ENCODE measurements at regions not wholly inside any gene's neighbourhood (a gene's known extent, or its start where the extent isn't known, plus 50 kb on each side); places are given as distances from the start of the nearest gene placed in this dataset.
"Not testable (repeated sequence)": the region's sequence is repeated elsewhere in the genome, so short reads cannot be mapped to it uniquely, and the experiment has no call there.

- Mint-ChIP-seq H3K4me3 (ENCODE audit: unreplicated experiment) (no peak overlapping the region), H3K9me3 (ENCODE audit: unreplicated experiment) (peaks cover 29% of the 10 kb centered on the region), H3K27me3 (ENCODE audit: unreplicated experiment) (no peaks in the 10 kb centered on the region), H3K27ac (ENCODE audit: unreplicated experiment) (no peak overlapping the region), H3K36me3 (ENCODE audit: unreplicated experiment) (no peaks in the 10 kb centered on the region), H3K4me1 (ENCODE audit: unreplicated experiment) (no peaks in the 10 kb centered on the region)
- no peak for DNase-seq (ENCODE audit: extremely low spot score, unreplicated experiment)
- no peak for TF ChIP-seq CTCF (IDR thresholded peaks at IDR 0.05)
Observed at GRCh38 chr6:86744048-86744447, 193.3 kb upstream of the HTR1E start.

GRCh38 chr6:86738078-86738477 is 199.2 kb upstream of the HTR1E start:
- no peak for DNase-seq (ENCODE audit: extremely low spot score, unreplicated experiment)
- no peak for TF ChIP-seq CTCF (IDR thresholded peaks at IDR 0.05)

GRCh38 chr6:86731631-86732030 is 205.7 kb upstream of the HTR1E start:
- H3K9me3 Mint-ChIP-seq (ENCODE audit: unreplicated experiment) = peaks cover 21% of the 10 kb centered on the region
- not testable (repeated sequence) for H3K27me3 Mint-ChIP-seq (ENCODE audit: unreplicated experiment); H3K4me3 Mint-ChIP-seq (ENCODE audit: unreplicated experiment); H3K27ac Mint-ChIP-seq (ENCODE audit: unreplicated experiment); H3K36me3 Mint-ChIP-seq (ENCODE audit: unreplicated experiment); DNase-seq (ENCODE audit: extremely low spot score, unreplicated experiment); H3K4me1 Mint-ChIP-seq (ENCODE audit: unreplicated experiment)

More at GRCh38 chr6:86738078-86738477, 199.2 kb upstream of the HTR1E start:
- Mint-ChIP-seq H3K9me3 (ENCODE audit: unreplicated experiment) (peaks cover 38% of the 10 kb centered on the region), H3K27ac (ENCODE audit: unreplicated experiment) (no peak overlapping the region), H3K4me1 (ENCODE audit: unreplicated experiment) (no peaks in the 10 kb centered on the region), H3K4me3 (ENCODE audit: unreplicated experiment) (no peak overlapping the region), H3K27me3 (ENCODE audit: unreplicated experiment) (no peaks in the 10 kb centered on the region), H3K36me3 (ENCODE audit: unreplicated experiment) (no peaks in the 10 kb centered on the region)

- H3K4me3 Mint-ChIP-seq (ENCODE audit: unreplicated experiment); H3K27me3 Mint-ChIP-seq (ENCODE audit: unreplicated experiment); H3K27ac Mint-ChIP-seq (ENCODE audit: unreplicated experiment); DNase-seq (ENCODE audit: extremely low spot score, unreplicated experiment); H3K36me3 Mint-ChIP-seq (ENCODE audit: unreplicated experiment); H3K4me1 Mint-ChIP-seq (ENCODE audit: unreplicated experiment): not testable (repeated sequence)
- H3K9me3 Mint-ChIP-seq (ENCODE audit: unreplicated experiment) = peaks cover 21% of the 10 kb centered on the region
Observed at GRCh38 chr6:86730772-86731171, 206.6 kb upstream of the HTR1E start.

- Mint-ChIP-seq H3K27ac (ENCODE audit: unreplicated experiment) (no peak overlapping the region), H3K36me3 (ENCODE audit: unreplicated experiment) (no peaks in the 10 kb centered on the region), H3K4me1 (ENCODE audit: unreplicated experiment) (no peaks in the 10 kb centered on the region), H3K4me3 (ENCODE audit: unreplicated experiment) (no peak overlapping the region), H3K9me3 (ENCODE audit: unreplicated experiment) (peaks cover 21% of the 10 kb centered on the region), H3K27me3 (ENCODE audit: unreplicated experiment) (no peaks in the 10 kb centered on the region)
- no peak for DNase-seq (ENCODE audit: extremely low spot score, unreplicated experiment)
- no peak for TF ChIP-seq CTCF (IDR thresholded peaks at IDR 0.05)
Observed at GRCh38 chr6:86730216-86730615, 207.1 kb upstream of the HTR1E start.

GRCh38 chr6:86728976-86729375 is 208.4 kb upstream of the HTR1E start:
- H3K27ac Mint-ChIP-seq (ENCODE audit: unreplicated experiment) = no peak overlapping the region
- H3K4me1 Mint-ChIP-seq (ENCODE audit: unreplicated experiment) = peaks cover 1% of the 10 kb centered on the region
- peaks cover 21% of the 10 kb centered on the region for H3K9me3 Mint-ChIP-seq (ENCODE audit: unreplicated experiment)
- no peak for DNase-seq (ENCODE audit: extremely low spot score, unreplicated experiment)
- no peaks in the 10 kb centered on the region for H3K36me3 Mint-ChIP-seq (ENCODE audit: unreplicated experiment)
- TF ChIP-seq CTCF (IDR thresholded peaks at IDR 0.05) = no peak
- H3K27me3 Mint-ChIP-seq (ENCODE audit: unreplicated experiment) = no peaks in the 10 kb centered on the region
- H3K4me3 Mint-ChIP-seq (ENCODE audit: unreplicated experiment) = no peak overlapping the region
